ENCODE measurements at regions not wholly inside any gene's neighbourhood (a gene's known extent, or its start where the extent isn't known, plus 50 kb on each side); places are given as distances from the start of the nearest gene placed in this dataset.

GRCh38 chr2:107363806-107364205 lies 462.9 kb upstream of the RGPD4 start:
- no peaks in the 10 kb centered on the region for H3K36me3 ChIP-seq
- no peak overlapping the region for H3K27ac ChIP-seq
- WGBS, 5 donors = 91 to 100% (median 94%) methylated on average over 2 of the region's 2 CpGs
- intact Hi-C loops (cut with DNase I; ENCODE audit: low total_unique reads) = no loop called here
- no peak overlapping the region for H3K4me3 ChIP-seq
- no peaks in the 10 kb centered on the region for H3K4me1 ChIP-seq
- TF ChIP-seq EP300 (IDR thresholded peaks at IDR 0.05) (no peak), POLR2A (IDR thresholded peaks at IDR 0.05) (no peak), CTCF (IDR thresholded peaks at IDR 0.05) (no peak), POLR2AphosphoS5 (IDR thresholded peaks at IDR 0.05) (no peak)
- no peaks in the 10 kb centered on the region for H3K9me3 ChIP-seq
- no peak for DNase-seq
- no peaks in the 10 kb centered on the region for H3K27me3 ChIP-seq

GRCh38 chr2:107364361-107364950 lies 462.2 kb upstream of the RGPD4 start:
- Histone ChIP-seq H3K4me3 (no peak overlapping the region), H3K4me1 (no peaks in the 10 kb centered on the region), H3K27ac (no peak overlapping the region), H3K9me3 (no peaks in the 10 kb centered on the region), H3K27me3 (no peaks in the 10 kb centered on the region), H3K36me3 (no peaks in the 10 kb centered on the region)
- TF ChIP-seq POLR2AphosphoS5 (IDR thresholded peaks at IDR 0.05) = no peak
- no peak for TF ChIP-seq CTCF (IDR thresholded peaks at IDR 0.05)
- TF ChIP-seq EP300 (IDR thresholded peaks at IDR 0.05) = no peak
- TF ChIP-seq POLR2A (IDR thresholded peaks at IDR 0.05) = no peak
- WGBS, 5 donors = 89 to 98% (median 95%) methylated on average over 4 of the region's 4 CpGs
- intact Hi-C loops (cut with DNase I; ENCODE audit: low total_unique reads) = no loop called here
- no peak for DNase-seq

- 41 to 52% (median 49%) methylated on average over 4 of the region's 4 CpGs for WGBS, 5 donors
Observed at GRCh38 chr2:107374249-107374648, 452.4 kb upstream of the RGPD4 start.

GRCh38 chr2:107376909-107377308 lies 449.8 kb upstream of the RGPD4 start:
- no peaks in the 10 kb centered on the region for H3K9me3 ChIP-seq
- no peak for TF ChIP-seq POLR2AphosphoS5 (IDR thresholded peaks at IDR 0.05)
- TF ChIP-seq POLR2A (IDR thresholded peaks at IDR 0.05) = no peak
- no peak for TF ChIP-seq CTCF (IDR thresholded peaks at IDR 0.05)
- no peak for TF ChIP-seq EP300 (IDR thresholded peaks at IDR 0.05)
- H3K36me3 ChIP-seq = no peaks in the 10 kb centered on the region
- H3K4me1 ChIP-seq = no peaks in the 10 kb centered on the region
- H3K27ac ChIP-seq = no peak overlapping the region
- DNase-seq = no peak
- 60 to 87% (median 67%) methylated on average over 4 of the region's 4 CpGs for WGBS, 5 donors
- H3K27me3 ChIP-seq = no peaks in the 10 kb centered on the region
- H3K4me3 ChIP-seq = no peak overlapping the region
- intact Hi-C loops (cut with DNase I; ENCODE audit: low total_unique reads) = no loop called here

More at GRCh38 chr2:107374249-107374648, 452.4 kb upstream of the RGPD4 start:
- no peak overlapping the region for H3K27ac ChIP-seq
- H3K9me3 ChIP-seq = no peaks in the 10 kb centered on the region
- H3K36me3 ChIP-seq = no peaks in the 10 kb centered on the region
- no peak for TF ChIP-seq POLR2AphosphoS5 (IDR thresholded peaks at IDR 0.05)
- no peak for TF ChIP-seq CTCF (IDR thresholded peaks at IDR 0.05)
- no peak for TF ChIP-seq EP300 (IDR thresholded peaks at IDR 0.05)
- TF ChIP-seq POLR2A (IDR thresholded peaks at IDR 0.05) = no peak
- no peak for DNase-seq
- no peaks in the 10 kb centered on the region for H3K4me1 ChIP-seq
- no peak overlapping the region for H3K4me3 ChIP-seq
- H3K27me3 ChIP-seq = no peaks in the 10 kb centered on the region
- intact Hi-C loops (cut with DNase I; ENCODE audit: low total_unique reads) = no loop called here

Data from stomach (tissue), 8 donors.